GM21723 (cell line): ENCODE measurements at regions not wholly inside any gene's neighbourhood (a gene's known extent, or its start where the extent isn't known, plus 50 kb on each side); places are given as distances from the start of the nearest gene placed in this dataset.
"Not testable (repeated sequence)": the region's sequence is repeated elsewhere in the genome, so short reads cannot be mapped to it uniquely, and the experiment has no call there.

Source experiments
- ATAC-seq: cut with Tn5 transposase; IDR thresholded peaks from one replicate; pipeline ENCODE4 v1.9.1; 2021; ENCODE audit warnings: mild to moderate bottlenecking, moderate library complexity; ENCODE audit not compliant: unreplicated experiment

DNA sequence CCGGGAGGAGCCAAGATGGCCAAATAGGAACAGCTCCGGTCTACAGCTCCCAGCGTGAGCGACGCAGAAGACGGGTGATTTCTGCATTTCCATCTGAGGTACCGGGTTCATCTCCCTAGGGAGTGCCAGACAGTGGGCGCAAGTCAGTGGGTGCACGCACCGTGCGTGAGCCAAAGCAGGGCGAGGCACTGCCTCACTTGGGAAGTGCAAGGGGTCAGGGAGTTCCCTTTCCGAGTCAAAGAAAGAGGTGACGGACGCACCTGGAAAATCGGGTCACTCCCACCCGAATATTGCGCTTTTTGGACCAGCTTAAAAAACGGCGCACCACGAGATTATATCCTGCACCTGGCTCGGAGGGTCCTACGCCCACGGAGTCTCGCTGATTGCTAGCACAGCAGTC is 400.8 kb upstream of the KLHL29 start:
- ATAC-seq, result not testable (repeated sequence)

DNA sequence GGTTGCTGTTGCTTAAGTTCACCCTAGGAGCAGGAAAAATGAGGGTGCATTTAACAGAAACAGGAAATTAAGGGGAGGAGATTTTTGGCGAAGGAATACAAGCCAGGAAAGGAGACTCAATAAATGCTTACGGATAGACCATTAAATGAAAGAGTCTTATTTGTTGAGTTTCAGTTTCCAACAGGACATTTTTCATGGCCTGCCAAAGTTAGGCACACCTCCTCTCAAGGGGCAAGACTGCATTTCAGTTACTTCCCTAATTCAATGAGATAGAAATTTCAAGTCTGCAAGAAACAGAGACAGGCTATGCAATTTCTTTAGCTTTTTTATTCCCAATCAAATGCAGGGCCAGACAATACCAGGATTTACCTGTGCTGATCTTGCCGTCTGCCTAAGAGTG is 394.7 kb upstream of the KLHL29 start:
- no peak for ATAC-seq

DNA sequence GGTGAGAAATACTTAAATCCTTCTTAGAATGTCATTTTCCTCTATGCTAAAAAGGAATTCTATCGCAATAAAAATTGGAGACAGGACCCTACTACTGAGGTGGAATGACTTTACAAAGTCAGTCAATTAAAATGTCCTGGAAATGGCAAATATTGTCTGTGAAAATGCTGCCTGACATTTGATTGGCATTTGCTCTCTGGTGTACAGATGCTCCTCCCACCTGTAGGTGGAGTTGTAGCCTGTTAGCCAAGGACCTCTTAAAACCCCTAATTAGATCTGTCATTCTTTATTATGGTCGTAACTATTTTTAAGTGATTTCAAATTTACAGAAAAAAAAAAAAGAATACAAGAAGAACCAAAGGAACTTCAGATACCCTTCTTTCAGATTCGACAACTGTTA is 393.1 kb upstream of the KLHL29 start:
- ATAC-seq, result no peak

DNA sequence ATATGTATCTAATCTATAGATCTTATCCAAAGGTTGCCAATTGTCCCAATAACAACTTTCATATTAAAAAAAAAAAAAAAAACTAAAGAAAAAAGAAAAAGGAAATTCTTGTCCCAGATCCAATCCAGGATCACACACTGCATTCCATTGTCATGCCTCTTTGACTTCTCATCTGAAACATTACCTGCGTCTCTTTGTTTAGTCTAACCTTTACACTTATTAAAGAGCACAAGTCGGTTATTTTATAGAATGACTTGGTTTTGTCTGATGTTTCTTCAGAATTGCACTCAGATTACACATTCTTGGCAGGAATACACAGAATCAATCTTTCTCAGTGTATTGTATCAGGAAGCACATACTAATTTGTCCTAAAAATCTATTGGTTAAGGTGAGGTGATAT is 392.5 kb upstream of the KLHL29 start:
- no peak for ATAC-seq

DNA sequence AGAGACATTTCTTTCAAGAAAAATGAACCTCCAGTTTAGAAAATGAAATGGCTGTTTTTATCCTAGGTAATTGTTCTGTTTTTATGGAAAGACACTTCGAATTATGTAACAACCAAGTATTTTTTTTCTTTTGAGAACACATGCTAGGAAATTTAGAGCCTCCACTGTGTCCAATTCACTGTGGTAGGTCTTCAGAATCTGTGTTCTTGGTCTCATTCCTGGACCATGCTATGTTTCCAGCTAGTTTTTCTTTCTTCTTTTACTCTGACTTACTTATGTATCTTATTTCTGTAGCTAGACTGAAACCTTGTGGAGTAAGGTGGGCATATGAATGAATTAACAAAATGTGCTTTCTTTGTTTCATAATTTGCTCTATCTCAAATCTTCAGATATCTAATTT is 391.7 kb upstream of the KLHL29 start:
- no peak for ATAC-seq

DNA sequence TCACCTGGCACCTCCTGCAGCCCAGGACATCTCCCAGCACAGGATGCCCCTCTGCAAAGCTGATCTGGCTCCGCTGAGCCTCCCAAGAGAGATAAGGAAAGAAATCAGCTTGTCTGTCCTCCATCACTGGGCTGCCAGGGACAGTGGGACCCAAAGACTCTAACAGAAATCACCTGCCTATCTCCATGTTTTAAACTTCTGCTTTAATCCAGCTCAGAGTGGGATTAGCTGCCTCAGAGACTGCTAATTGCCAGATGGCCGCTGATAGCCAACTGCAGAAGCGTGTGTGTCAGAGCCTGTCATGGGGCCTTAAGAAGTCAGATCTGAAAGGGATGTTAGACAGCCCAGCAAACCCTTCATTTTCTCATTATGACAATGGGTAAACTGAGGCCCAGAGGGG is 389.4 kb upstream of the KLHL29 start:
- no peak for ATAC-seq

DNA sequence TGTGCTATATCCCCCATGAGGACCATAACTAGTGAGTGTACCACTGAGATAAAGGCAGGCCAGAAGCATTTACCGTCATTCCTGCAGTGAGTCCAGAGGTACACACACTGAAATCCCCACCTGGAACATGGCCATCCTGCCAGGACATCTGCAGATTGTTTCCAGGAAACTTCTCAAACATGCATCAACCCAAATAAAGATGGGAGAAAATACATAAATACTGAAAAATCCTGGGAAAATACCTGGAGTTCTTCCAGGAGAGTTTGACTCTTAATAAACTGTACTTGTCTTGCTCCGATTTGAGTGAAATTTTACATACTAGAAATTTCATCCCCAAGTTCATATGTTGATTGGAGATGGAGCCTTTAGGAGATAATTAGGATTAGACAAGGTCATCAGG is 388.1 kb upstream of the KLHL29 start:
- no peak for ATAC-seq

DNA sequence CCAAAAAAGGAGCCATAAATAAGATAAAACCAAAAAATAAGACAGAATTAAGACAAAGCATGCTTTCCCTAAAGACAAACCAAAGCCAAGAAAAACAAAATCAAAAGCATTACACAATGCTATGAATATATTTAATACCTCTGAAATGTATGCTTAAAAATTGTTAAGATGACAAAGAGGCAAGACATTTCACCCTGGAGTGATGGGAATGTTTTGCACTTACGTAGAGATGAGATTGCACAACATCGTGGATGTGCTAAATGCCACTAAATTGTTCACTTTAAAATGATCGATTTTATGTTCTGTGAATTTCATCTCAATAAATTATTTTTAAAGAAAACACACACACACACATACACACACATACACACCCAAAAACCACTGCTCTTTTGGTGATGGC is 386.6 kb upstream of the KLHL29 start:
- no peak for ATAC-seq

DNA sequence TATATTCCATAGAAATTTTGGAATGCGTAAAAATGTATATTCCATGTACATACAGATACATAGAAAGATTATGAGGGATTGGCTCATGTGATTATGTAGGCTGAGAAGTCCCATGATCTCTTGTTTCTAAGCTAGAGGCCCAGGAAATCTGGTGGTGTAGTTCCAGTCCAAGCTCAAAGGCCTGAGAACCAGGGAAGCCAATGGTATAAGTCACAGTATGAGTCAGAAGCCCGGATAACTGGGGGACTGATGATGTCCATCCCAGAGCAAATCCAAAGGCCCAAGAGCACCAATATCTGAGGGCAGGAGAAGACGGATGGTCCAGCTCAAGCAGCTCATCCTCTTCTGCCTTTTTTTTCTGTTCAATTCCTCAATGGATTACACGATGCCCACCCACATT is 385.0 kb upstream of the KLHL29 start:
- no peak for ATAC-seq

DNA sequence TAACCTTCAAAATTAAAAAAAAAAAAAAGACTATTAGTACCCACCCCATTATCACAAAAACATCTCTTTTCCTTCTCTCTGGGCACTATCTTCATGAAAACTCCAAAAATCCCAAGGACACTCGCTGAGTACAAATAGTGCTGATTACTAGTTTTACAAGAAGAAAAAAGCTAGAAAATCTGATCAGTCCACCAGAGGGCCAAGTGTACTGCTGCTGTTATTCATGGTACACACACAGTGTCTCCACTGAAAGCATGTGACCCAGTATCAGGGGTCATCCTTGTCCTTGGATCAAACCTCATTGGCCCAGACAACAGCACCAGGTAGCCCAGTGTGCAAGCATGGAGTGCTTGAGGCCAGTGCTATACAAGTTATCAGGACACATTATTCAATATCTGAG is 382.7 kb upstream of the KLHL29 start:
- ATAC-seq, result no peak

DNA sequence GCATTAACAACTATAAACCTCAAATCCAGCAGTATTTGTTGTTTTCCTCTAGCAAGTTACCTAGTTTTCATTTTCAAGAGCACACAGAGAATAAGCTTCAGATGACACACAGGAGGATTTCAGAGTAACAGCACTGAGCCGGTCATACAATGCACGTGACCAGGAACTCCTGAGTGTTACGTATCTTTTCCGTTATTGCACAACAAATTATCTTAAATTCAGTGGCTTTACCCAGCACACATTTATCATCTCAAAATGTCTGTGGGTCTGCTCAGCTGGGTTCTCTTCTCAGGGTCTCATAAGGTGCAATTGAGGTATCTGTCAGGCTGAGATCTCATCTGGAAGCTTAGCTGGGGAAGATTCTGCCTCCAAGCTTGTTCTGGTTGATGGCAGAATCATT is 379.5 kb upstream of the KLHL29 start:
- no peak for ATAC-seq

DNA sequence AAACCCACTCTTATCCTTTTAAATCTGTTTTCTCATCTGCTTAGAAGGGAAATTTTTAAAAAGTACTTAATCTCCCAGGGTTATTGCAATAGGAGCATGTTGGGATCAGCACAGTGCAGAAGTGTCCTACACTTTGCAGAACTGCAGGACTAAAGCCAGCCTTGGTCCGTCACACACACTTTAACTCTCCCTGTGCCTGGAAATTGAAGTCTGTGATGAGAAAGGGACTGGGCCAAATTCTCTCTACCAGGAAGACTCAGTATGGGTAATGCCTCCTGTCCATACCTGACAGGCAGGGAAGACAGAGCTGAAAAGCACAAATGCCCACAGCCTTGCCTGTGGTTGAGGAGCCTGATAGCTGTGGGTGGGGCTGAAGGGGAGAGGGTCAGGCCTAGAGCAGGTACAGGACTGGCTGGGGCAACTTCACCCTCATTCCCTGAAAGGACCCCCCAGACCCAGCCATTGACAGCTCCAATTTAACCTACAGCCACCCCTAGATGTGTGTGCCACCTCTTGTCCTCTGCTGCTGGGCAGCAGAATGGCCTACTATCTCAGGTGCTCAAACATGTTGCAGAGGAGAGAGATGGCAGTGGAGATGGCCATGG is 377.2 kb upstream of the KLHL29 start:
- no peak for ATAC-seq

DNA sequence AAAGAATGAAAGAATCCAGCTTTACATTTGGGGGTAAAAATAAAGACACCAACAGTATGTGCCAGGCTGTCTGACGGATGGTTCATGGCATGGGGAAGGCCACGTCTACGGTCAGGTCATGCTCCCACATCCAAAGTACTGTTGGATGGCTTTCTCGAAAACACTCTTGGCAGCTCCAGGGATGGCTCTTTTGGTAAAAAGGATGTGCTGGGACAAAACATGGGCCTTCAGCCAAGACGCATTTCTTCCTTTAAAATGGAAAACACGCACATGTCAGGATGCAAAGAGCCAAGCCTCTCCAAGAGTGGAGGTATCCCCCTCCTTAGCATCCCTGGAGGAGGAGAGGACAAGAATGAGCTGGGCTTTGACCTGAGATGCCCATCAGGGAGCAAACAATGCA is 376.5 kb upstream of the KLHL29 start:
- ATAC-seq, result no peak

DNA sequence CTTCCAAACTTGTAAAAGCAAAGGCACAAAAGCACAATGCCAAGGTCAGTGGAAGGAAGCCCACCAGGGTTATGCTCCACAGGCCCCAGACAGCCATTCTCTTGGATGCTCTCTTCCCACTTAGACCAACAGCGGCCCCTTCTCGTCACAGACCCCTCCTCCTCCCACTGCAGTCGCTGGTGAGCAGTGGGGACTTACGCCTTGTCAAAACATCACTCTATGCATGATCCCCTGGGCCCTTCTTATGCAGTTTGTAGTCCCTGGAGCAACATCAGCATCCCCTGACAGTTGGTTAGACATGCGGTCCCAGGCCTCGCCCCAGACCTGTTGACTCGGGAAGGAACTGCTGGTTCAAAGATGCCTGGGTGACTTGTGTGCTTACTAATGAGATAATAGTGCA is 376.0 kb upstream of the KLHL29 start:
- no peak for ATAC-seq

DNA sequence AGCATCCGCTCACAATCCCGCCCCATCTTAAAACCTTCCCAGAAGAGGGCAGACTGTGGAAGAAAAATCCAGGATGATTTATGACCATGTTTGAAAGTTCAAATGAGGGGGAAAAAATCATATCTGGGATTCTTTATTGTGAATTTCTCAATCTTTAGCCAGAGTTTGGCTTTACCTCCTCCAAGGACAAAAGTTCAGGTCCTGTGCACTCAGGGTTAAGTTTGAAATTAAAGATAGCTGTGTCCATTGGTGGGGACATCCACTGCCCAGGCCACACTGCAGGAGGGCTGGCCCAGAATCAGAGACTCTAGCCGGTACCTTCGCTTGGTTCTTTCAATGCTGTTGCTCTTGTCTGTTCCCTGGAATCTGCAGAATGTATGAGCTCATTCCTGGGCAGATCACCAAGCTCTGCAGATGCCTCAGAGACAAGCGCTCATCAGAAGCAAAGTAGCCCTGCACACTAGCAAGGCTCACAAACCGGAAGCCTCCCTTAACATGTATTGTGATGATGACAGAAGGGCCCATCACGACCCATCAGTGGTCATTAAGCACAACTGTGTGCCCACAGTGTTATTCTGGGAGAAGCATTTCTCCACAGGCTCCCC is 375.3 kb upstream of the KLHL29 start:
- ATAC-seq, result no peak

DNA sequence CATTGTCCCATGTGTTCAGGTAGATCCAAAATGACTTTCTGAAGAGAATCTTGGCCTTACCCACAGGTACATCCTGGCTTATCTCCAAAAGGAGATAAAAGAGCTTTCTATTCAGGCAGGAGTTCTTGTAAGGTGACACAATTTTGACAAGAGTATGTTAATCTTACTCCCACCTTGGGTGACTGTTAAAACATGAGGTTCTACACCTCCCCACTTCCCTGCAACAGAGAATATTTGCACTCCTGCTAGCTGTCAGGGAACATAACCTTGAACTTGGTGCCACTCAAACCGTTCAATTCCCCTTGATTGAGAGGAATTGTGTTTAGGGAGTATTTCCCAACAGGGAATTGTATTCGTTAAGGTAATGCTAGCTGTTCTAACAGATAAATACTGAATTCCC is 372.5 kb upstream of the KLHL29 start:
- ATAC-seq, result no peak

DNA sequence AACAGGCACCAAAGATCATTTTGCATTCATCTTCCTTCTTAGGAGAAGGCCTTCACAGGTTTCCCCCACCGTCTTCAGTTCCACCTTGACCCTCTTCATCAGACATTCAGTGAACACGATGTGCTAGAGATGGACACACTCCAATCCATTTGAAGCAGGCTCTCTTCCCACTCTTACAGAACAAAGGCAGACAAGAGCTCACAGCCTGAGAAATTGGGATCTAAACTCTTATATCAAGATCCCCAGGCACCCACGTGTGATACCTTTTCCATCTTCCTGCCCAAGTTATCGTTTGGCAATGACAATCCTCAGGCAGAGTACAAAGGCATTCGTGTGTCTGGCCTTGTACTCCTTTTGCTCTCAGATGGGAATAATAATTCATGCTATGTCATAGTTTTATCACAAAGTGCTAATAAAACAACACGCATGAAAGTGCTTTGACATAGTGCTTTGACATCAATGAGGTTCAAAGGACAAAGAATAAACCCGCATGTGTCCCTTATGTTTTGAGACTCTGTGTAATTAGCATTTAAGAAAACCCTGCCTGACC is 369.3 kb upstream of the KLHL29 start:
- ATAC-seq, result no peak

DNA sequence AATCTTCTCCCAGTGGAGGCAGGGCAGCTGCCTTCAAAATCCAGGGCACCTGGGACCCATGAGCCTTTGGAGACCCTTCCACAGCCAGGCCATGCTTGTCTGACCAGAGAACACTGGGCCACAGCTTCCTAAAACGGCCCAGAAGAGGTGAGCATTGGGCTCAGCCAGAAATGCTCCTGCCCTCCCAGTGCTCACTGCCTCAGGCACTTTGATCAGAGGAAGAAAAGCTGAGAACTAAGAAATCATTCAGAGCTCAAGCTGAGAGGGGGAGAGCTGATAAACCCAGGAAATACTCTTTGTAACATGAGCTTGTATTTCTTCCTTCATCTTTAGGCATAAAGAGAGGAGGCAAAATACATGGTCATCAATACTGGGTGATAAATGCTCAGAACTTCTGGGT is 365.5 kb upstream of the KLHL29 start:
- no peak for ATAC-seq

DNA sequence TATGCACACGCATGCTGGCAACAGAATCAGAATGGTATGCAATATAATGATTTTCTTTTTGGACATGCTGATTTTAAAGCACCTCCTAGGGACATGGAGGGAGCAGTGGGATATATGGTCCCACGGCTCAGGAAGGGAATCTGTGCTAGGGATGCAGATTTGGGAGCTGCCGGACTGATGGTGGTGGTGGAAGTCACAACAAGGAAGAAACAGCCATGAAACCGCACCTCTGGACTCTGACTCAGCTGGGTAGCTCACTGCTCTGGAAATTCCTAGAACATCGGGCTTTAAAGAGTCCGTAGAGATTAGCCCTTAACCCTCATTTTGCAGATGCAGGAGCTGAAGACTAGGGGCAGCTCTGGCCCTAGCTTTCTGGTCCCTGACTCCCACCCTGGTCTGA is 364.3 kb upstream of the KLHL29 start:
- ATAC-seq, result no peak

DNA sequence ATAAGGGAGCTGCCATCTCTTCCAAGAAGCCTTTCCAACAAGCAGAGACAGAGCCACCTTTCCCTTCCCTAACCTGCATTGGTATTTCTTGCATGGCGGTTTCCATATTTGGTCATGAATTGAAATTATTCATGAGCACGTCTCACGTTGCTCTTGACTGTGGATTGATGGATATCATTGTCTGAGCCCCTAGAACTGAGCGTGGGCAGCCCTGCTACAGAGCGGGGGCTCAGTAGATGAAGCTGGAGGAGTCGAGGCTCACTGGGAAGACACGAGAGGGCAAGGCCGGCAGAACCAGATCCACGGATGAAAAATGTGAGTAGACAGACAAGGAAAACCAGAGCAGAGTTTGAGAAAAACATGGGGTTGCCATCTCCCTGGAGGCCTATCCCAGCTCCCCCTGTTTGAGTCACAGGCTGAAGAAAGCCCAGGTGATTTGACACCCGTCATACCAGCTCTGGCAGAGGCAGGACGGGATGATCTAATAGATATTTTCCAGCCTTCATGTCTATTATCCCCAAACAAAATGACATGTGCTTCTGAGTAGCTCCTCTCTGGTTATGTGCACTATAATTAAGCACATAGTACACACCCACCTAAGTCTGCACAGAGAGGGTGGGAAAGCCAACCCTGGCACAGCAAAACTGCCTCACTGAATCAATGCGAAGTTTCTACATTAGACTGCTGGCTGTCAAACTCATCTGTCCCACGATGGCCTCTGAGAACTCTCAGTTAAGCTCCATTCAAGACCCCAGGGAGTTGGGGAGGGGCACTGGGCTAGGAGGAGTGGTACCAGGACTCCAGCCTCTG is 363.5 kb upstream of the KLHL29 start:
- no peak for ATAC-seq

DNA sequence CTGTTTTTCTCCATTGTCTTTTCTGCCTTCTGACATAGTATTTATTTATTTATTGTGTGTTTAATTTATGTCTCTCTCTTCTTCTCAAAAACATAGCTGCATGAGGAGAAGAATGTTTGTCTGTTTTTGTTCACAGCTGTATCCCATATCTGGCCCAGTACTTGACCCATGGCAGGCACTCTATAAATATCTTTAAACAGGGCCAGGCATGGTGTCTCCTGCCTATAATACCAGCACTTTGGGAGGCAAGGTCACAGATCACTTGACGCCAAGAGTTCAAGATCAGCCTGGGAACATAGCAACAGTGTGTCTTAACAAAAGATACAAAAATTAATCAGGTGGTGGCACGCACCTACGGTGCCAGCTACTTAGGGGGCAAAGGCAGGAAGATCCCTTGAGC is 361.3 kb upstream of the KLHL29 start:
- ATAC-seq, result no peak

DNA sequence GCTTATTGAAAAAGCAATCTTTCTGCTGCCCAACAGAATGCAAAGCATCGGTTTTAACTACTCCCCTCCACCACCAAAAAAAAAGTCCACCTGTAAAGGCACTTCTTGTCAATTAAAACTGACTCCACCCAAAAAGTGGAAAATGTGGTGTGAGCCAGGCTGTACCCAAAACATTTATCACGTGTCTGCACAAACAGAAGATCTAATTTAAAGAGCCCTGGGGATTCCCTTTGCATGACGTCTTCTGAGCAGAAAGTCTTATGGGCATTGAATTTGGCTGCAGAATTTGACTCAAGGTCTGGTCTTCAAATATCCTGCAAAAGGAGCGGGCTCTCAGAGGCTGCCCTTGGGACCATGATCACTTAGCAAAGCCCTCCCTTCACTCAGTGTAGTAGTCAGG is 358.3 kb upstream of the KLHL29 start:
- no peak for ATAC-seq
